ENCODE measurements at regions not wholly inside any gene's neighbourhood (a gene's known extent, or its start where the extent isn't known, plus 50 kb on each side); places are given as distances from the start of the nearest gene placed in this dataset.

DNA sequence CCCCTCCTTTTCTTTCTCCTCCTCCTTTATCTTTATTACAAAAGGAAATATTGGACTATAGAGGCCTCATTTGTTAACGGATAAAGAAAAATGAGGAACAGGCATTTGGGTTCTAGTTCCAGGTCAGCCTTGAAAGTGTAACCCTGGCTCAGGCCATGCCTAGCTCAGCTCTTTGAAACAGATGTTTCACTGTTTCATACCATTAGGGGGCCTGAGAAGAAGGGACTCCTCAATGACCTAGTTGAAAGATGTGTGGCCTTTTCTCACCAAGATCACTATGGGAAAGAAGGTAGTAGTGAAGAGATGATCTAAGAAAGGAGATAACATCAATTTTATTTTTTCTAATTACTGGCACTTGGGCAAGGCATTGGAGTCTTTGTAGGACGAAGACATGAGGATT, 952.7 kb downstream of the SLC4A3 start:
- no peak for DNase-seq (ENCODE audit: extremely low read depth in 1 of 4, low spot score in 3 of 4)
- ChIA-PET CTCF (ENCODE audit: low intra/inter-chr PET ratio) (no interaction called here), POLR2A (no interaction called here)
- H3K9me1 ChIP-seq (ENCODE audit: control insufficient read depth, insufficient read depth, low read length): no peaks in the 10 kb centered on the region
- no peaks in the 10 kb centered on the region for H3K79me2 ChIP-seq (ENCODE audit: control insufficient read depth, insufficient read depth, low read length)
- TF ChIP-seq RFX1 (IDR thresholded peaks at IDR 0.05) (no peak), SMAD1 (IDR thresholded peaks at IDR 0.05; ENCODE audit: low read depth, low read length, partially characterized antibody) (no peak), ZNF174 (CRISPR knock-in tag; IDR thresholded peaks at IDR 0.05) (no peak)
- TF ChIP-seq, protein P1, sequence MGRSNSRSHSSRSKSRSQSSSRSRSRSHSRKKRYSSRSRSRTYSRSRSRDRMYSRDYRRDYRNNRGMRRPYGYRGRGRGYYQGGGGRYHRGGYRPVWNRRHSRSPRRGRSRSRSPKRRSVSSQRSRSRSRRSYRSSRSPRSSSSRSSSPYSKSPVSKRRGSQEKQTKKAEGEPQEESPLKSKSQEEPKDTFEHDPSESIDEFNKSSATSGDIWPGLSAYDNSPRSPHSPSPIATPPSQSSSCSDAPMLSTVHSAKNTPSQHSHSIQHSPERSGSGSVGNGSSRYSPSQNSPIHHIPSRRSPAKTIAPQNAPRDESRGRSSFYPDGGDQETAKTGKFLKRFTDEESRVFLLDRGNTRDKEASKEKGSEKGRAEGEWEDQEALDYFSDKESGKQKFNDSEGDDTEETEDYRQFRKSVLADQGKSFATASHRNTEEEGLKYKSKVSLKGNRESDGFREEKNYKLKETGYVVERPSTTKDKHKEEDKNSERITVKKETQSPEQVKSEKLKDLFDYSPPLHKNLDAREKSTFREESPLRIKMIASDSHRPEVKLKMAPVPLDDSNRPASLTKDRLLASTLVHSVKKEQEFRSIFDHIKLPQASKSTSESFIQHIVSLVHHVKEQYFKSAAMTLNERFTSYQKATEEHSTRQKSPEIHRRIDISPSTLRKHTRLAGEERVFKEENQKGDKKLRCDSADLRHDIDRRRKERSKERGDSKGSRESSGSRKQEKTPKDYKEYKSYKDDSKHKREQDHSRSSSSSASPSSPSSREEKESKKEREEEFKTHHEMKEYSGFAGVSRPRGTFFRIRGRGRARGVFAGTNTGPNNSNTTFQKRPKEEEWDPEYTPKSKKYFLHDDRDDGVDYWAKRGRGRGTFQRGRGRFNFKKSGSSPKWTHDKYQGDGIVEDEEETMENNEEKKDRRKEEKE (IDR thresholded peaks at IDR 0.05; ENCODE audit: borderline replicate concordance in 1 of 2, control insufficient read depth in 1 of 2, low read depth in 2 of 2, low read length in 1 of 2): no peak
- H4K20me1 ChIP-seq (replicated peaks; ENCODE audit: control insufficient read depth, insufficient read depth, low read length): no peaks in the 10 kb centered on the region
- no peaks in the 10 kb centered on the region for H3K4me1 ChIP-seq (replicated peaks in 1 of 2; ENCODE audit: control insufficient read depth in 2 of 2, insufficient read depth in 2 of 2, low read length in 2 of 2)
- H3K4me3 ChIP-seq: no peak overlapping the region
- no peak for ATAC-seq
- no peak overlapping the region for H3K27ac ChIP-seq (ENCODE audit: extremely low read depth, low read depth, low read length)
- no peaks in the 10 kb centered on the region for H3K9me3 ChIP-seq (replicated peaks; ENCODE audit: control insufficient read depth, insufficient read depth, low read depth, low read length)
- in situ Hi-C loops (cut with MboI): no loop called here
- no peaks in the 10 kb centered on the region for H3K36me3 ChIP-seq (ENCODE audit: control insufficient read depth, insufficient read depth, low read length)
- intact Hi-C loops (cut with micrococcal nuclease): no loop called here
- no peak overlapping the region for H3K4me2 ChIP-seq (ENCODE audit: insufficient read depth, low read length)
- BruUV-seq (replicated peaks): no TSS peak
- WGBS (ENCODE audit: insufficient coverage, low coverage, missing lambda C conversion rate): 11% methylated on average over 2 of the region's 2 CpGs
- no peak for FAIRE-seq
- H3K27me3 ChIP-seq (ENCODE audit: control insufficient read depth in 2 of 2, insufficient read depth in 2 of 2, low read length in 2 of 2): no peaks in the 10 kb centered on the region
- H3K9ac ChIP-seq (ENCODE audit: insufficient read depth in 1 of 2, low read depth in 2 of 2, low read length in 2 of 2): no peak overlapping the region
- no peak overlapping the region for H2AFZ ChIP-seq (ENCODE audit: low read depth, low read length)

Measured in K562 (cell line).